ENCODE measurements at regions not wholly inside any gene's neighbourhood (a gene's known extent, or its start where the extent isn't known, plus 50 kb on each side); places are given as distances from the start of the nearest gene placed in this dataset.

GRCh38 chr19:30120860-30121484, 178.9 kb downstream of the URI1 start:
- no peak overlapping the region for H3K27ac ChIP-seq
- ChIA-PET POLR2A (no interaction called here), CTCF (interaction anchor here (3.3 kb wide), 1 partner anchor 18 kb away, joined by 10 read pairs; no protein-coding TSS in a partner anchor)
- WGBS (ENCODE audit: missing lambda C conversion rate): 35% methylated on average over 4 of the region's 4 CpGs
- H3K4me3 ChIP-seq: no peak overlapping the region
- FAIRE-seq (no peak), ATAC-seq (no peak), DNase-seq (ENCODE audit: low read depth in 1 of 2, low spot score in 1 of 2) (no peak)
- no peaks in the 10 kb centered on the region for H3K4me1 ChIP-seq
- TF ChIP-seq ZC3H11A (IDR thresholded peaks at IDR 0.05): no peak
- TF ChIP-seq PBX3 (IDR thresholded peaks at IDR 0.05): no peak
- TF ChIP-seq MAZ (IDR thresholded peaks at IDR 0.05; ENCODE audit: borderline replicate concordance, low read depth, low read length): no peak
- no peak for TF ChIP-seq SREBF2 (IDR thresholded peaks at IDR 0.05)
- TF ChIP-seq HMGXB4 (CRISPR knock-in tag; IDR thresholded peaks at IDR 0.05; ENCODE audit: borderline replicate concordance): no peak
- TF ChIP-seq ZSCAN20 (CRISPR knock-in tag; IDR thresholded peaks at IDR 0.05): no peak
- no peak for TF ChIP-seq JUN (IDR thresholded peaks at IDR 0.05)
- no peaks in the 10 kb centered on the region for H3K9me3 ChIP-seq
- no peak overlapping the region for H3K4me2 ChIP-seq

- H3K4me2 ChIP-seq: no peak overlapping the region
- H3K4me3 ChIP-seq: no peak overlapping the region
- POLR2A ChIA-PET: no interaction called here
- no peak for ATAC-seq
- TF ChIP-seq NFE2L2 (conservative IDR thresholded peaks at IDR 0.05; ENCODE audit: low read length) (no peak), HES2 (IDR thresholded peaks at IDR 0.05) (no peak), RARB (CRISPR knock-in tag; IDR thresholded peaks at IDR 0.05) (no peak), NPAS2 (CRISPR knock-in tag; IDR thresholded peaks at IDR 0.05; ENCODE audit: borderline replicate concordance) (no peak), RCOR1 (IDR thresholded peaks at IDR 0.05; ENCODE audit: low read depth, low read length) (no peak), JUNB (IDR thresholded peaks at IDR 0.05) (no peak)
- H3K4me1 ChIP-seq: no peaks in the 10 kb centered on the region
- FAIRE-seq: no peak
- no peak for DNase-seq (ENCODE audit: low read depth in 1 of 2, low spot score in 1 of 2)
- H3K9me3 ChIP-seq: no peaks in the 10 kb centered on the region
- WGBS (ENCODE audit: missing lambda C conversion rate): 40% methylated on average over 9 of the region's 9 CpGs
- no peak overlapping the region for H3K27ac ChIP-seq
- CTCF ChIA-PET: interaction anchor here (0.6 to 3.3 kb wide), 9 partner anchors 10 to 1010 kb away, joined by 3 to 10 read pairs (median 4); no protein-coding TSS in a partner anchor
Observed at GRCh38 chr19:30122431-30122830, 180.4 kb downstream of the URI1 start.

GRCh38 chr19:30123119-30123518, 181.1 kb downstream of the URI1 start:
- ChIA-PET CTCF (interaction anchor here (0.6 to 3.3 kb wide), 9 partner anchors 9 to 1011 kb away, joined by 3 to 10 read pairs (median 4); no protein-coding TSS in a partner anchor), POLR2A (no interaction called here)
- Histone ChIP-seq H3K4me2 (no peak overlapping the region), H3K9me3 (no peaks in the 10 kb centered on the region), H3K4me1 (no peaks in the 10 kb centered on the region), H3K27ac (no peak overlapping the region), H3K4me3 (no peak overlapping the region)
- TF ChIP-seq HOXA7 (CRISPR knock-in tag; IDR thresholded peaks at IDR 0.05): no peak
- ATAC-seq: no peak
- WGBS (ENCODE audit: missing lambda C conversion rate): 45% methylated on average over 14 of the region's 14 CpGs
- no peak for FAIRE-seq
- no peak for DNase-seq (ENCODE audit: low read depth in 1 of 2, low spot score in 1 of 2)

- no peak for FAIRE-seq
- no peak for ATAC-seq
- CTCF ChIA-PET: interaction anchor here (0.9 to 3.3 kb wide), 6 partner anchors 9 to 365 kb away, joined by 3 to 10 read pairs (median 4); no protein-coding TSS in a partner anchor
- 37% methylated on average over 9 of the region's 9 CpGs for WGBS (ENCODE audit: missing lambda C conversion rate)
- POLR2A ChIA-PET: no interaction called here
- no peaks in the 10 kb centered on the region for H3K4me1 ChIP-seq
- no peak overlapping the region for H3K4me3 ChIP-seq
- DNase-seq (ENCODE audit: low read depth in 1 of 2, low spot score in 1 of 2): no peak
- no peaks in the 10 kb centered on the region for H3K9me3 ChIP-seq
- no peak overlapping the region for H3K4me2 ChIP-seq
- H3K27ac ChIP-seq: no peak overlapping the region
- TF ChIP-seq POLR2AphosphoS2 (conservative IDR thresholded peaks at IDR 0.05; ENCODE audit: low read length): no peak
- TF ChIP-seq HOXB5 (CRISPR knock-in tag; IDR thresholded peaks at IDR 0.05): no peak
- TF ChIP-seq EHMT2 (IDR thresholded peaks at IDR 0.05; ENCODE audit: low read depth): no peak
- TF ChIP-seq KDM1A (IDR thresholded peaks at IDR 0.05; ENCODE audit: low read depth): no peak
- TF ChIP-seq TFCP2L1 (CRISPR knock-in tag; IDR thresholded peaks at IDR 0.05): no peak
- no peak for TF ChIP-seq CHD2 (IDR thresholded peaks at IDR 0.05; ENCODE audit: low read length, partially characterized antibody)
- no peak for TF ChIP-seq SMC3 (IDR thresholded peaks at IDR 0.05)
- TF ChIP-seq HES2 (IDR thresholded peaks at IDR 0.05): no peak
- TF ChIP-seq SREBF2 (IDR thresholded peaks at IDR 0.05): no peak
- no peak for TF ChIP-seq ELK1 (IDR thresholded peaks at IDR 0.05; ENCODE audit: low read depth, low read length)
- no peak for TF ChIP-seq NPAS2 (CRISPR knock-in tag; IDR thresholded peaks at IDR 0.05; ENCODE audit: borderline replicate concordance)
- no peak for TF ChIP-seq MAFK (IDR thresholded peaks at IDR 0.05; ENCODE audit: partially characterized antibody)
- no peak for TF ChIP-seq ZFP36 (IDR thresholded peaks at IDR 0.05; ENCODE audit: borderline replicate concordance, partially characterized antibody)
- TF ChIP-seq HMGXB4 (CRISPR knock-in tag; IDR thresholded peaks at IDR 0.05; ENCODE audit: borderline replicate concordance): no peak
- no peak for TF ChIP-seq RARB (CRISPR knock-in tag; IDR thresholded peaks at IDR 0.05)
Observed at GRCh38 chr19:30123611-30124010, 181.6 kb downstream of the URI1 start.

All from A549 (cell line).